Smooth muscle cell (in vitro differentiated cells): ENCODE measurements at regions not wholly inside any gene's neighbourhood (a gene's known extent, or its start where the extent isn't known, plus 50 kb on each side); places are given as distances from the start of the nearest gene placed in this dataset.

ENCODE experiments used
- DNase-seq: peaks from one replicate; lab custom pipeline; 2025; ENCODE audit not compliant: unreplicated experiment; lab: John Stamatoyannopoulos, UW
- H2AFZ ChIP-seq: fragments of 200-600 bp; sonication (generic); 2 replicates; pipeline ENCODE4 v1.6.0; 2016; ENCODE audit warnings: antibody characterized with exemption, low read depth, mild to moderate bottlenecking
- H3F3A ChIP-seq: fragments of 200-600 bp; sonication (generic); 2 replicates; pipeline ENCODE4 v1.6.0; 2017; ENCODE audit warnings: antibody characterized with exemption, low read depth
- H3K27ac ChIP-seq: fragments of 200-600 bp; sonication (generic); 2 replicates; pipeline ENCODE4 v1.5.1; 2016; ENCODE audit warnings: low read depth, mild to moderate bottlenecking
- H3K27me3 ChIP-seq: fragments of 200-600 bp; sonication (generic); 2 replicates; pipeline ENCODE4 v1.6.1; 2016; ENCODE audit warnings: low read depth, mild to moderate bottlenecking
- H3K36me3 ChIP-seq: fragments of 200-600 bp; sonication (generic); 2 replicates; pipeline ENCODE4 v1.5.1; 2016; ENCODE audit warnings: low read depth
- H3K4me1 ChIP-seq: fragments of 200-600 bp; sonication (generic); 2 replicates; pipeline ENCODE4 v1.5.1; 2016; ENCODE audit warnings: low read depth
- H3K4me2 ChIP-seq: fragments of 200-600 bp; sonication (generic); 2 replicates; pipeline ENCODE4 v1.6.0; 2016; ENCODE audit warnings: mild to moderate bottlenecking
- H3K4me3 ChIP-seq: fragments of 200-600 bp; sonication (generic); 2 replicates; pipeline ENCODE4 v1.5.1; 2016; ENCODE audit warnings: mild to moderate bottlenecking
- H3K79me2 ChIP-seq: fragments of 200-600 bp; sonication (generic); 2 replicates; pipeline ENCODE4 v1.6.0; 2016; ENCODE audit warnings: low read depth, mild to moderate bottlenecking
- H3K9ac ChIP-seq: fragments of 200-600 bp; sonication (generic); 2 replicates; pipeline ENCODE4 v1.6.0; 2016; ENCODE audit warnings: low read depth
- H3K9me3 ChIP-seq: fragments of 200-600 bp; sonication (generic); replicated peaks from 2 replicates; pipeline ENCODE4 v1.5.1; 2016; ENCODE audit warnings: low read depth
- H4K20me1 ChIP-seq: fragments of 200-600 bp; sonication (generic); 2 replicates; pipeline ENCODE4 v1.6.0; 2016; ENCODE audit warnings: low read depth
- CTCF ChIP-seq: fragments of 200-600 bp; sonication (generic); IDR thresholded peaks from 2 replicates; pipeline ENCODE4 v1.5.1; 2017; ENCODE audit warnings: borderline replicate concordance, mild to moderate bottlenecking, antibody characterized with exemption; ENCODE audit not compliant: insufficient read depth, poor library complexity, severe bottlenecking
- WGBS: methylation state at CpG from one replicate; pipeline ENCODE4 v1.1.7; 2016; ENCODE audit warnings: low lambda C conversion rate; 5-methylcytosine and 5-hydroxymethylcytosine counted together

DNA sequence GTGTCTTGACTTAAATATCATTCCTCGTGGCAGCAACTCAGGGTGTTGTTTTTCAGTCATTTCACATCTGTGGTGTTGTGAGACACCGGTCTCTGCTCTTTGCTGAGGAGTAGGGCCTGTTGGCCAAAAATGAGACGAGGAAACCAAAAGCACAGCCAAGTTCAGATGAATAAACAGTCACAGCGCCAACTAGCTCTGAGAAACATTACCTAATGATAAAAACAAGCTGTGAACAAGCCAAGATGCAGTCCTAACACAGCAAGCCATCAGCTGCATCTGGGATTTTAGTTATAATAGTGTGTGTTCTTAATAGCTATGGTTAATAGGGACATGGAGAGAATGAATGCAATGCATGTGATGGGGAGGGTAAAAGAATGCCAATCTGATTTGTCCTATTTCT, 843.4 kb upstream of the DPPA4 start:
- Histone ChIP-seq H3K36me3 (no peaks in the 10 kb centered on the region), H3K9ac (no peak overlapping the region), H3K4me2 (no peak overlapping the region), H3K27me3 (no peaks in the 10 kb centered on the region), H2AFZ (no peak overlapping the region), H3K4me3 (no peak overlapping the region), H3K27ac (no peak overlapping the region), H3F3A (no peaks in the 10 kb centered on the region), H4K20me1 (no peaks in the 10 kb centered on the region), H3K9me3 (no peaks in the 10 kb centered on the region), H3K79me2 (no peaks in the 10 kb centered on the region), H3K4me1 (peaks cover 7% of the 10 kb centered on the region)
- 87% methylated on average over 4 of the region's 4 CpGs for WGBS
- no peak for TF ChIP-seq CTCF
- no peak for DNase-seq

DNA sequence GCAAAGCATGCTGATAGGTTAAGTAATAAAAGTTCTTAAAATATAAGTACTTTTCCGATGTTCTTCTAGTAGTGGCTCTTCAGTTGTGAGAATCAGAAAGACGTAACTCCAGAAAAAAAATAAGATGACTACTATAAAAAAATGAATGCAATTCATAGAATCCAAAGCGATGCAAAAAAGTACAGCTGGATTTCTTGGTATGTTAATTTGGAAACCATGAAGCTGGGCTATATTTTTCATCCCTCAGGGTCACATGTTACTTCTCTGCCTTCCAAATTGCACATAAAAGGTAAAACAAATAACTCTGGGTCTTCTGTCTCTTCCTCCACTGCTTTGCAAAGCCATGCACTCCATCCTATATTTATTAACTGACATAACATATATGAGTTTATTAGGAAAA, 843.9 kb upstream of the DPPA4 start:
- Histone ChIP-seq H3K9me3 (no peaks in the 10 kb centered on the region), H3K79me2 (no peaks in the 10 kb centered on the region), H3K27me3 (no peaks in the 10 kb centered on the region), H3K4me1 (peaks cover 7% of the 10 kb centered on the region), H3F3A (no peaks in the 10 kb centered on the region), H3K36me3 (no peaks in the 10 kb centered on the region), H3K27ac (no peak overlapping the region), H3K9ac (no peak overlapping the region), H4K20me1 (no peaks in the 10 kb centered on the region), H3K4me3 (no peak overlapping the region), H2AFZ (no peak overlapping the region), H3K4me2 (no peak overlapping the region)
- DNase-seq: no peak
- 96% methylated on average over 3 of the region's 3 CpGs for WGBS
- TF ChIP-seq CTCF: no peak

- no peak overlapping the region for H3K4me2 ChIP-seq
- no peak overlapping the region for H3K4me3 ChIP-seq
- H3K36me3 ChIP-seq: no peaks in the 10 kb centered on the region
- no peak overlapping the region for H3K9ac ChIP-seq
- no peaks in the 10 kb centered on the region for H4K20me1 ChIP-seq
- H3F3A ChIP-seq: no peaks in the 10 kb centered on the region
- no peak for TF ChIP-seq CTCF
- H3K27me3 ChIP-seq: no peaks in the 10 kb centered on the region
- no peak for DNase-seq
- H2AFZ ChIP-seq: no peak overlapping the region
- H3K4me1 ChIP-seq: no peaks in the 10 kb centered on the region
- H3K79me2 ChIP-seq: no peaks in the 10 kb centered on the region
- H3K27ac ChIP-seq: no peak overlapping the region
- no peaks in the 10 kb centered on the region for H3K9me3 ChIP-seq
- WGBS: 90% methylated on average over 1 of the region's 1 CpG
Measured at GRCh38 chr3:110184536-110184935, 847.2 kb upstream of the DPPA4 start.

- no peak for TF ChIP-seq CTCF
- no peaks in the 10 kb centered on the region for H3K9me3 ChIP-seq
- H3K4me2 ChIP-seq: no peak overlapping the region
- no peak overlapping the region for H3K9ac ChIP-seq
- H3K4me1 ChIP-seq: no peaks in the 10 kb centered on the region
- 73% methylated on average over 2 of the region's 2 CpGs for WGBS
- H3K27ac ChIP-seq: no peak overlapping the region
- no peak for DNase-seq
- H2AFZ ChIP-seq: no peak overlapping the region
- H4K20me1 ChIP-seq: no peaks in the 10 kb centered on the region
- no peaks in the 10 kb centered on the region for H3K27me3 ChIP-seq
- no peak overlapping the region for H3K4me3 ChIP-seq
- no peaks in the 10 kb centered on the region for H3K79me2 ChIP-seq
- no peaks in the 10 kb centered on the region for H3F3A ChIP-seq
- no peaks in the 10 kb centered on the region for H3K36me3 ChIP-seq
Measured at GRCh38 chr3:110193074-110193473, 855.7 kb upstream of the DPPA4 start.
